ENCODE measurements at regions not wholly inside any gene's neighbourhood (a gene's known extent, or its start where the extent isn't known, plus 50 kb on each side); places are given as distances from the start of the nearest gene placed in this dataset.
"Not testable (repeated sequence)": the region's sequence is repeated elsewhere in the genome, so short reads cannot be mapped to it uniquely, and the experiment has no call there.

- H3K27me3 ChIP-seq, result no peaks in the 10 kb centered on the region
- H3K27ac ChIP-seq, result no peak overlapping the region
- intact Hi-C loops (cut with DNase I), result no loop called here
- H3K4me3 ChIP-seq (replicated peaks in 1 of 3), result no peak overlapping the region
- no peak for DNase-seq
- no peaks in the 10 kb centered on the region for H3K9me3 ChIP-seq
- no peaks in the 10 kb centered on the region for H3K36me3 ChIP-seq
- no peaks in the 10 kb centered on the region for H3K4me1 ChIP-seq
- 93 to 97% methylated on average over 3 of the region's 3 CpGs for WGBS, 2 donors
- TF ChIP-seq POLR2A (IDR thresholded peaks at IDR 0.05) (no peak), CTCF (IDR thresholded peaks at IDR 0.05) (no peak)
Measured at GRCh38 chr11:97617031-97617430, 1227.2 kb downstream of the JRKL start.

- H3K9me3 ChIP-seq, result no peaks in the 10 kb centered on the region
- no peaks in the 10 kb centered on the region for H3K36me3 ChIP-seq
- H3K4me3 ChIP-seq (replicated peaks in 1 of 3), result no peak overlapping the region
- H3K27me3 ChIP-seq, result no peaks in the 10 kb centered on the region
- H3K4me1 ChIP-seq, result no peaks in the 10 kb centered on the region
- TF ChIP-seq CTCF (IDR thresholded peaks at IDR 0.05) (no peak), POLR2A (IDR thresholded peaks at IDR 0.05) (no peak)
- intact Hi-C loops (cut with DNase I), result no loop called here
- no peak for DNase-seq
- H3K27ac ChIP-seq, result no peak overlapping the region
Measured at GRCh38 chr11:97620007-97620406, 1230.2 kb downstream of the JRKL start.

- DNase-seq, result no peak
- intact Hi-C loops (cut with DNase I), result no loop called here
- H3K4me3 ChIP-seq (replicated peaks in 1 of 3), result no peak overlapping the region
- no peaks in the 10 kb centered on the region for H3K36me3 ChIP-seq
- no peaks in the 10 kb centered on the region for H3K4me1 ChIP-seq
- no peak for TF ChIP-seq POLR2A (IDR thresholded peaks at IDR 0.05)
- TF ChIP-seq CTCF (IDR thresholded peaks at IDR 0.05), result no peak
- no peak overlapping the region for H3K27ac ChIP-seq
- H3K9me3 ChIP-seq, result no peaks in the 10 kb centered on the region
- H3K27me3 ChIP-seq, result no peaks in the 10 kb centered on the region
Measured at GRCh38 chr11:97621282-97621681, 1231.5 kb downstream of the JRKL start.

- WGBS, 2 donors, result 79 to 81% methylated on average over 2 of the region's 2 CpGs
- intact Hi-C loops (cut with DNase I), result no loop called here
Measured at GRCh38 chr11:97622795-97623194, 1233.0 kb downstream of the JRKL start.

GRCh38 chr11:97636741-97637140 lies 1246.9 kb downstream of the JRKL start:
- DNase-seq; H3K4me3 ChIP-seq (replicated peaks in 1 of 3); intact Hi-C loops (cut with DNase I); H3K27ac ChIP-seq; H3K27me3 ChIP-seq; H3K36me3 ChIP-seq; H3K4me1 ChIP-seq; H3K9me3 ChIP-seq: not testable (repeated sequence)
- WGBS, 2 donors, result 52 to 54% methylated on average over 4 of the region's 4 CpGs

More at GRCh38 chr11:97622795-97623194, 1233.0 kb downstream of the JRKL start:
- Histone ChIP-seq H3K4me1 (no peaks in the 10 kb centered on the region), H3K9me3 (no peaks in the 10 kb centered on the region), H3K4me3 (replicated peaks in 1 of 3) (no peak overlapping the region), H3K27ac (no peak overlapping the region), H3K27me3 (no peaks in the 10 kb centered on the region), H3K36me3 (no peaks in the 10 kb centered on the region)
- DNase-seq, result no peak
- TF ChIP-seq POLR2A (IDR thresholded peaks at IDR 0.05), result no peak
- TF ChIP-seq CTCF (IDR thresholded peaks at IDR 0.05), result no peak

GRCh38 chr11:97637701-97638100 lies 1247.9 kb downstream of the JRKL start:
- TF ChIP-seq CTCF (IDR thresholded peaks at IDR 0.05), result no peak
- no peak for TF ChIP-seq POLR2A (IDR thresholded peaks at IDR 0.05)
- Histone ChIP-seq H3K4me1 (no peaks in the 10 kb centered on the region), H3K36me3 (no peaks in the 10 kb centered on the region), H3K9me3 (no peaks in the 10 kb centered on the region), H3K27ac (no peak overlapping the region), H3K27me3 (no peaks in the 10 kb centered on the region), H3K4me3 (replicated peaks in 1 of 3) (no peak overlapping the region)
- no peak for DNase-seq
- intact Hi-C loops (cut with DNase I), result no loop called here
